Prostate gland (tissue), 2 donors: ENCODE measurements at regions not wholly inside any gene's neighbourhood (a gene's known extent, or its start where the extent isn't known, plus 50 kb on each side); places are given as distances from the start of the nearest gene placed in this dataset.
A peak's percentile ranks its signal among the peaks of the same experiment; 100 is the strongest.
"Not testable (repeated sequence)": the region's sequence is repeated elsewhere in the genome, so short reads cannot be mapped to it uniquely, and the experiment has no call there.

Source experiments
- DNase-seq: peaks from one replicate; pipeline ENCODE4 v3.0.0-alpha.2; 2019; ENCODE audit warnings: low spot score
- H3K27ac ChIP-seq, 2 donors: fragments of 200-600 bp; sonication (generic); 2 replicates each; pipeline ENCODE4 v1.5.1; 2017 to 2019
- H3K27me3 ChIP-seq: fragments of 200-600 bp; sonication (generic); replicated peaks from 2 replicates; pipeline ENCODE4 v1.5.1; 2019; ENCODE audit not compliant: insufficient read depth
- H3K36me3 ChIP-seq, 2 donors: fragments of 200-600 bp; sonication (generic); 1 replicate in 1 of 2; 2 replicates in 1 of 2; pipeline versions ENCODE4 v1.5.1 to v1.8.1; 2017 to 2019
- H3K4me1 ChIP-seq: fragments of 200-600 bp; sonication (generic); replicated peaks from 2 replicates; pipeline ENCODE4 v1.5.1; 2019
- H3K4me3 ChIP-seq, 2 donors: fragments of 200-600 bp; sonication (generic); 2 replicates each; pipeline ENCODE4 v1.5.1; 2017 to 2019
- H3K9me3 ChIP-seq: fragments of 200-600 bp; sonication (generic); 2 replicates; pipeline ENCODE4 v1.5.1; 2017
- POLR2A ChIP-seq: fragments of 450-650 bp; IDR thresholded peaks from one replicate; pipeline ENCODE4 v1.6.1; 2016; ENCODE audit warnings: antibody characterized with exemption, mild to moderate bottlenecking
- POLR2AphosphoS5 ChIP-seq: sonication (generic); formaldehyde crosslinking; IDR thresholded peaks from one replicate; pipeline ENCODE4 v1.6.1; 2017; ENCODE audit warnings: antibody characterized with exemption
- WGBS: methylation state at CpG from one replicate; pipeline ENCODE4 v1.1.5; 2018; 5-methylcytosine and 5-hydroxymethylcytosine counted together
- intact Hi-C: fragments of 100-400 bp; cut with DNase I; formaldehyde crosslinking; loops from one replicate; pipeline ENCODE4 v1.14.2; 2022
- TF ChIP-seq, protein P1 (sequence below), 4 experiments: fragments of 200-600 bp in 2 of 4; fragments of 450-650 bp in 2 of 4; sonication (generic) in 2 of 4; IDR thresholded peaks; 1 replicate in 3 of 4; 2 replicates in 1 of 4; pipeline ENCODE4 v1.5.1; 2016 to 2019; ENCODE audit warnings: antibody characterized with exemption in 4 of 4, mild to moderate bottlenecking in 2 of 4, moderate library complexity in 2 of 4

DNA sequence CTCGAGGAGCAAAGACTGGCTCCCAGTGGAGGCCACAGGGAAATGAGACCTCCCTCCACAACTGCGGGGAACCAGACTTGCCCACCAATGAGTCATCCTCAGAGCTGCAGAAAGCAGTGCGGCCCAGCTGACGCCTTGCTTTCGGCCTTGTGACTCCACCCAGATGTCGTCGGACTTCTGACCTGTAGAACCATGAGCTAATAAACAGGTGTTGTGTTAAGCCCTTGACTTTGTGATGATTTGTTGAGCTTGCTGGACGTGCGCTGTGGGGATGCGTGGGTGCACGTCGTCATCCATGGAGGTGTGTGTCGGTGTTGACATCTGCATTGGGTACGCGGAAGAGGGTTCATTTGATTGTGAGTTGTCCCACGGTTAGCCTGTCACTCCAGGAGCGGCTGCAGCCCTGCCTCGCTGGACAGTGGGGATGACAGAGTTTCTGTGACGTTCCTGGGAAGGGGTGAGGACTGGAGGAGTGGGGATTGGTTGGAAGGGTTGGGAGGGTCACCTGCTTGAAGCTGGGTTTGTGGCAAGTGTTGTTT lies 154.1 kb downstream of the SH3BP4 start:
- H3K36me3 ChIP-seq: no peaks in the 10 kb centered on the region
- H3K27ac ChIP-seq: no peak overlapping the region
- 93% methylated on average over 19 of the region's 19 CpGs for WGBS
- TF ChIP-seq, protein P1, sequence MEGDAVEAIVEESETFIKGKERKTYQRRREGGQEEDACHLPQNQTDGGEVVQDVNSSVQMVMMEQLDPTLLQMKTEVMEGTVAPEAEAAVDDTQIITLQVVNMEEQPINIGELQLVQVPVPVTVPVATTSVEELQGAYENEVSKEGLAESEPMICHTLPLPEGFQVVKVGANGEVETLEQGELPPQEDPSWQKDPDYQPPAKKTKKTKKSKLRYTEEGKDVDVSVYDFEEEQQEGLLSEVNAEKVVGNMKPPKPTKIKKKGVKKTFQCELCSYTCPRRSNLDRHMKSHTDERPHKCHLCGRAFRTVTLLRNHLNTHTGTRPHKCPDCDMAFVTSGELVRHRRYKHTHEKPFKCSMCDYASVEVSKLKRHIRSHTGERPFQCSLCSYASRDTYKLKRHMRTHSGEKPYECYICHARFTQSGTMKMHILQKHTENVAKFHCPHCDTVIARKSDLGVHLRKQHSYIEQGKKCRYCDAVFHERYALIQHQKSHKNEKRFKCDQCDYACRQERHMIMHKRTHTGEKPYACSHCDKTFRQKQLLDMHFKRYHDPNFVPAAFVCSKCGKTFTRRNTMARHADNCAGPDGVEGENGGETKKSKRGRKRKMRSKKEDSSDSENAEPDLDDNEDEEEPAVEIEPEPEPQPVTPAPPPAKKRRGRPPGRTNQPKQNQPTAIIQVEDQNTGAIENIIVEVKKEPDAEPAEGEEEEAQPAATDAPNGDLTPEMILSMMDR (IDR thresholded peaks at IDR 0.05): no peak
- no peak for TF ChIP-seq POLR2A
- TF ChIP-seq POLR2AphosphoS5: no peak
- H3K4me1 ChIP-seq: no peaks in the 10 kb centered on the region
- H3K4me3 ChIP-seq: no peak overlapping the region
- H3K27me3 ChIP-seq: no peaks in the 10 kb centered on the region
- no peaks in the 10 kb centered on the region for H3K9me3 ChIP-seq
- no peak for DNase-seq
- intact Hi-C loops: no loop called here

DNA sequence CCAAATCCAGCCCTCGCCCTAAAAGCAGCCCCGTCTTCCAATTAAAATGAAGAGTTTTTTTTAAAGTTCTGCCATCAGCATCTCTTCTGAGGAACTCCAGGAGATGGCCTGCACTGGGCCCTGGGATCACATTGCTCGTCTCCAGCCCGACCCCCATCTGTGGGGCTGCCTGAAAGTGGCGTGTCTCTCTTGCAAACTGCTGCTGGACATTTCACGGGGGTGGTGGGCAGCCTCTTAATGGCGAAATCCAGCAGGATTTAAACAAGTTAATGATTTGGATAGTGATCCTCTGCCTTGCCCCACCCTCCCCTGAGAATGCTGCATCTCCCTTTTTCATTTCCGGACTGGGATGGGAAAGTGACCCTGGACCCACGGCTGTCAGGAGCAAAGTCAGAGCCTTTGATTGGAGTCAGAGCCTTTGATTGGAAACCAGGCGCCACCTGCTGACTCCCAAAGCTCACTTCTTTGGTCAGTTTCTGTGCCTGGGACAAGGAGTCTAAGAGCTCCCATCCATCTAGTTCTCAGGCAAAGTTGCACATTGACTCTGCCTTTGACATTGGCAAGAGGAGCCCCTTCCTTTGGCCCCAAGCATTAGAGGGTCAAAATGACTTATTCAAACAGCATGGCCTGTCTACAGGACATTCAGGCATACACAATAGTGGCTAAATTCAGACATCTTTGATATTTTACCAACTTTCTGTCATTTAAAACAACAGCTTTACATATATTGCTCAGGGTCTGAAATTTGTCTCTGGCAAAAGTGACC lies 155.2 kb downstream of the SH3BP4 start:
- DNase-seq: peak; percentile 64
- TF ChIP-seq, protein P1 (IDR thresholded peaks at IDR 0.05): peak in 3 of 4 experiments; percentile 44 to 79 (median 72)
- TF ChIP-seq POLR2A: no peak
- TF ChIP-seq POLR2AphosphoS5: peak; percentile 30
- intact Hi-C loops: no loop called here
- WGBS: 55% methylated on average over 10 of the region's 10 CpGs
- Histone ChIP-seq H3K27me3 (no peaks in the 10 kb centered on the region), H3K36me3 (no peaks in the 10 kb centered on the region), H3K4me1 (no peaks in the 10 kb centered on the region), H3K4me3 (no peak overlapping the region), H3K27ac (no peak overlapping the region), H3K9me3 (no peaks in the 10 kb centered on the region)

- Histone ChIP-seq H3K9me3 (no peaks in the 10 kb centered on the region), H3K4me3 (no peak overlapping the region), H3K4me1 (no peaks in the 10 kb centered on the region), H3K27ac (no peak overlapping the region), H3K36me3 (no peaks in the 10 kb centered on the region), H3K27me3 (no peaks in the 10 kb centered on the region)
- DNase-seq: no peak
- TF ChIP-seq POLR2AphosphoS5 (no peak), POLR2A (no peak)
- TF ChIP-seq, protein P1 (IDR thresholded peaks at IDR 0.05): no peak
- intact Hi-C loops: no loop called here
- 90% methylated on average over 3 of the region's 3 CpGs for WGBS
Observed at GRCh38 chr2:235107640-235107951, 155.8 kb downstream of the SH3BP4 start.

- 99% methylated on average over 7 of the region's 7 CpGs for WGBS
- H3K4me1 ChIP-seq, H3K36me3 ChIP-seq, H3K27ac ChIP-seq, DNase-seq, H3K4me3 ChIP-seq, H3K27me3 ChIP-seq, H3K9me3 ChIP-seq, intact Hi-C loops: not testable (repeated sequence)
Observed at GRCh38 chr2:235109561-235109960, 157.7 kb downstream of the SH3BP4 start.

- WGBS: 97% methylated on average over 4 of the region's 4 CpGs
Observed at GRCh38 chr2:235112365-235112764, 160.5 kb downstream of the SH3BP4 start.

More at GRCh38 chr2:235112365-235112764, 160.5 kb downstream of the SH3BP4 start:
- Histone ChIP-seq H3K4me1 (no peaks in the 10 kb centered on the region), H3K4me3 (no peak overlapping the region), H3K9me3 (no peaks in the 10 kb centered on the region), H3K27ac (no peak overlapping the region), H3K27me3 (no peaks in the 10 kb centered on the region), H3K36me3 (no peaks in the 10 kb centered on the region)
- DNase-seq: no peak
- TF ChIP-seq POLR2AphosphoS5 (no peak), POLR2A (no peak)
- TF ChIP-seq, protein P1 (IDR thresholded peaks at IDR 0.05): no peak
- intact Hi-C loops: no loop called here
